Liver (tissue), 8 donors: ENCODE measurements at regions not wholly inside any gene's neighbourhood (a gene's known extent, or its start where the extent isn't known, plus 50 kb on each side); places are given as distances from the start of the nearest gene placed in this dataset.

Experiments used
- DNase-seq: peaks from one replicate; pipeline ENCODE4 v3.0.0-alpha.2; 2017; ENCODE audit warnings: low spot score
- H3K27ac ChIP-seq, 2 donors: one replicate each; pipeline ENCODE4 v1.7.0; 2013; ENCODE audit warnings: inconsistent platforms in 2 of 2, low read length in 2 of 2, control low read depth in 1 of 2, low read depth in 1 of 2, mild to moderate bottlenecking in 1 of 2
- H3K27me3 ChIP-seq, 4 donors: one replicate each; pipeline versions ENCODE4 v1.6.1 to v1.7.0; 2013; ENCODE audit warnings: low read length in 3 of 4, inconsistent platforms in 1 of 4, mild to moderate bottlenecking in 1 of 4, moderate library complexity in 1 of 4; ENCODE audit not compliant: control insufficient read depth in 4 of 4, insufficient read depth in 4 of 4
- H3K36me3 ChIP-seq, 4 donors: one replicate each; pipeline versions ENCODE4 v1.6.1 to v1.7.0; 2013; ENCODE audit warnings: low read length in 3 of 4, mild to moderate bottlenecking in 3 of 4, low read depth in 1 of 4, moderate library complexity in 1 of 4; ENCODE audit not compliant: control insufficient read depth in 4 of 4, insufficient read depth in 3 of 4
- H3K4me1 ChIP-seq, 4 donors: one replicate each; pipeline versions ENCODE4 v1.6.1 to v1.7.0; 2013; ENCODE audit warnings: low read length in 3 of 4, mild to moderate bottlenecking in 3 of 4, moderate library complexity in 1 of 4; ENCODE audit not compliant: control insufficient read depth in 4 of 4, insufficient read depth in 4 of 4
- H3K4me3 ChIP-seq, 3 donors: one replicate each; pipeline versions ENCODE4 v1.6.1 to v1.7.0; 2013; ENCODE audit warnings: low read length in 3 of 3, control low read depth in 1 of 3, low read depth in 1 of 3, mild to moderate bottlenecking in 1 of 3
- H3K9ac ChIP-seq, 2 donors: one replicate each; pipeline ENCODE4 v1.7.0; 2013; ENCODE audit warnings: low read length in 2 of 2, mild to moderate bottlenecking in 2 of 2, moderate library complexity in 2 of 2, control low read depth in 1 of 2, low read depth in 1 of 2
- H3K9me3 ChIP-seq, 4 donors: one replicate each; pipeline versions ENCODE4 v1.6.1 to v1.7.0; 2013; ENCODE audit warnings: low read length in 3 of 4; ENCODE audit not compliant: control insufficient read depth in 4 of 4
- ATF3 ChIP-seq: IDR thresholded peaks from 2 replicates; pipeline ENCODE4 v1.6.1; 2016; ENCODE audit warnings: antibody characterized with exemption
- CTCF ChIP-seq: fragments of 150-350 bp; IDR thresholded peaks from 2 replicates; pipeline ENCODE4 v1.5.1; 2017; ENCODE audit warnings: improper control_type of control experiment, low read depth, low read length; ENCODE audit not compliant: missing input control
- EGR1 ChIP-seq, 2 donors: IDR thresholded peaks; 2 replicates each; pipeline ENCODE4 v1.6.1; 2016 to 2018; ENCODE audit warnings: antibody characterized with exemption in 2 of 2, low read depth in 2 of 2
- FOXA1 ChIP-seq: IDR thresholded peaks from 2 replicates; pipeline ENCODE4 v1.6.1; 2016; ENCODE audit warnings: antibody characterized with exemption
- FOXA2 ChIP-seq: IDR thresholded peaks from 2 replicates; pipeline ENCODE4 v1.6.1; 2016; ENCODE audit warnings: antibody characterized with exemption
- GABPA ChIP-seq, 2 donors: IDR thresholded peaks in 1 of 2; conservative IDR thresholded peaks in 1 of 2; 2 replicates each; pipeline ENCODE4 v1.6.1; 2016; ENCODE audit warnings: antibody characterized with exemption in 2 of 2, mild to moderate bottlenecking in 1 of 2, moderate library complexity in 1 of 2
- HNF4A ChIP-seq, 2 donors: conservative IDR thresholded peaks; 2 replicates each; pipeline ENCODE4 v1.6.1; 2016; ENCODE audit warnings: antibody characterized with exemption in 2 of 2, mild to moderate bottlenecking in 2 of 2
- HNF4G ChIP-seq: IDR thresholded peaks from 2 replicates; pipeline ENCODE4 v1.6.1; 2016; ENCODE audit warnings: antibody characterized with exemption
- JUND ChIP-seq, 2 donors: IDR thresholded peaks; 2 replicates each; pipeline ENCODE4 v1.6.1; 2016; ENCODE audit warnings: antibody characterized with exemption in 2 of 2
- MAX ChIP-seq: IDR thresholded peaks from 2 replicates; pipeline ENCODE4 v1.6.1; 2016; ENCODE audit warnings: antibody characterized with exemption
- NR2F2 ChIP-seq: IDR thresholded peaks from 2 replicates; pipeline ENCODE4 v1.6.1; 2016; ENCODE audit warnings: antibody characterized with exemption
- RAD21 ChIP-seq, 2 donors: IDR thresholded peaks; 2 replicates each; pipeline ENCODE4 v1.6.1; 2016; ENCODE audit warnings: antibody characterized with exemption in 2 of 2, mild to moderate bottlenecking in 2 of 2
- REST ChIP-seq: IDR thresholded peaks from 2 replicates; pipeline ENCODE4 v1.6.1; 2016; ENCODE audit warnings: antibody characterized with exemption, mild to moderate bottlenecking
- RXRA ChIP-seq, 2 donors: IDR thresholded peaks; 2 replicates each; pipeline ENCODE4 v1.6.1; 2017 to 2018; ENCODE audit warnings: antibody characterized with exemption in 2 of 2, mild to moderate bottlenecking in 1 of 2
- SP1 ChIP-seq: IDR thresholded peaks from 2 replicates; pipeline ENCODE4 v1.6.1; 2018; ENCODE audit warnings: antibody characterized with exemption, mild to moderate bottlenecking
- TAF1 ChIP-seq: conservative IDR thresholded peaks from 2 replicates; pipeline ENCODE4 v1.6.1; 2016; ENCODE audit warnings: antibody characterized with exemption, mild to moderate bottlenecking
- YY1 ChIP-seq: IDR thresholded peaks from 2 replicates; pipeline ENCODE4 v1.6.1; 2016; ENCODE audit warnings: antibody characterized with exemption, mild to moderate bottlenecking
- ZBTB33 ChIP-seq: IDR thresholded peaks from 2 replicates; pipeline ENCODE4 v1.6.1; 2016; ENCODE audit warnings: antibody characterized with exemption
- WGBS: extraction: QIAGEN DNeasy Blood & Tissue Kit; methylation state at CpG from one replicate; pipeline ENCODE4 v1.1.7; 2013; 5-methylcytosine and 5-hydroxymethylcytosine counted together
- donor health status: healthy.
- donor health status: healthy.
- donor health status: healthy.
- donor health status: healthy.
- donor health status: healthy.

- no peak for DNase-seq
- no peak overlapping the region for H3K4me3 ChIP-seq
- no peaks in the 10 kb centered on the region for H3K36me3 ChIP-seq
- no peaks in the 10 kb centered on the region for H3K4me1 ChIP-seq
- no peak overlapping the region for H3K9ac ChIP-seq
- no peaks in the 10 kb centered on the region for H3K27me3 ChIP-seq
- no peak for TF ChIP-seq HNF4A (conservative IDR thresholded peaks at IDR 0.05)
- TF ChIP-seq ATF3: no peak
- no peak for TF ChIP-seq FOXA2
- no peak for TF ChIP-seq MAX
- TF ChIP-seq HNF4G: no peak
- no peak for TF ChIP-seq SP1
- H3K27ac ChIP-seq: no peak overlapping the region
- 0% methylated on average over 1 of the region's 1 CpG for WGBS
- peaks cover 0 to 6% (median 0%) of the 10 kb centered on the region in 4 donors for H3K9me3 ChIP-seq
Measured at GRCh38 chr6:125693480-125693879, 56.0 kb upstream of the HEY2 start.

- Histone ChIP-seq H3K27me3 (no peaks in the 10 kb centered on the region), H3K4me3 (no peak overlapping the region), H3K9me3 (no peaks in the 10 kb centered on the region), H3K27ac (no peak overlapping the region), H3K9ac (no peak overlapping the region), H3K36me3 (no peaks in the 10 kb centered on the region), H3K4me1 (peaks cover 0 to 5% (median 4%) of the 10 kb centered on the region in 4 donors)
- TF ChIP-seq ZBTB33 (no peak), REST (no peak), EGR1 (IDR thresholded peaks at IDR 0.05; ENCODE audit: low read depth in 2 of 2) (no peak), TAF1 (no peak), HNF4A (conservative IDR thresholded peaks at IDR 0.05) (peak in 1 of 2 donors; percentile 40), JUND (IDR thresholded peaks at IDR 0.05) (no peak), NR2F2 (no peak), MAX (no peak), SP1 (no peak), GABPA (IDR thresholded peaks at IDR 0.05 in 1 of 2, conservative IDR thresholded peaks at IDR 0.05 in 1 of 2) (no peak), FOXA2 (peak; percentile 72), ATF3 (no peak), RXRA (IDR thresholded peaks at IDR 0.05) (peak in 1 of 2 donors; percentile 14), RAD21 (IDR thresholded peaks at IDR 0.05) (no peak), CTCF (no peak), FOXA1 (peak; percentile 25), YY1 (no peak), HNF4G (no peak)
- DNase-seq: no peak
- 45% methylated on average over 4 of the region's 4 CpGs for WGBS
Measured at GRCh38 chr6:125699591-125699990, 49.8 kb upstream of the HEY2 start.
